Peyer's patch (tissue), 4 donors: ENCODE measurements at regions not wholly inside any gene's neighbourhood (a gene's known extent, or its start where the extent isn't known, plus 50 kb on each side); places are given as distances from the start of the nearest gene placed in this dataset.

Experiments used
- DNase-seq, 3 donors: peaks; one replicate each; pipeline ENCODE4 v3.0.0-alpha.2; 2017 to 2019
- H3K27ac ChIP-seq, 4 donors: fragments of 200-600 bp; sonication (generic); one replicate each; pipeline ENCODE4 v1.5.1; 2016 to 2019
- H3K27me3 ChIP-seq, 2 donors: fragments of 200-600 bp; sonication (generic); one replicate each; pipeline ENCODE4 v1.5.1; 2019
- H3K36me3 ChIP-seq, 3 donors: fragments of 200-600 bp; sonication (generic); one replicate each; pipeline ENCODE4 v1.5.1; 2016 to 2019
- H3K4me1 ChIP-seq, 4 donors: fragments of 200-600 bp; sonication (generic); one replicate each; pipeline ENCODE4 v1.5.1; 2016 to 2019
- H3K4me3 ChIP-seq, 4 donors: fragments of 200-600 bp; sonication (generic); 1 replicate in 3 of 4; 2 replicates in 1 of 4; pipeline ENCODE4 v1.5.1; 2016 to 2019; ENCODE audit warnings: mild to moderate bottlenecking in 1 of 4
- H3K9me3 ChIP-seq, 4 donors: fragments of 200-600 bp; sonication (generic); one replicate each; pipeline ENCODE4 v1.5.1; 2016 to 2019; ENCODE audit warnings: mild to moderate bottlenecking in 1 of 4
- CTCF ChIP-seq, 6 experiments: fragments of 450-650 bp in 4 of 6; fragments of 200-600 bp in 2 of 6; sonication (generic) in 1 of 6; IDR thresholded peaks; one replicate each; pipeline ENCODE4 v1.5.1; 2017 to 2019; ENCODE audit warnings: antibody characterized with exemption in 6 of 6, mild to moderate bottlenecking in 3 of 6, moderate library complexity in 1 of 6
- POLR2A ChIP-seq, 2 donors: fragments of 450-650 bp; IDR thresholded peaks; one replicate each; pipeline ENCODE4 v1.5.1; 2017; ENCODE audit warnings: antibody characterized with exemption in 2 of 2, mild to moderate bottlenecking in 2 of 2, moderate library complexity in 2 of 2

DNA sequence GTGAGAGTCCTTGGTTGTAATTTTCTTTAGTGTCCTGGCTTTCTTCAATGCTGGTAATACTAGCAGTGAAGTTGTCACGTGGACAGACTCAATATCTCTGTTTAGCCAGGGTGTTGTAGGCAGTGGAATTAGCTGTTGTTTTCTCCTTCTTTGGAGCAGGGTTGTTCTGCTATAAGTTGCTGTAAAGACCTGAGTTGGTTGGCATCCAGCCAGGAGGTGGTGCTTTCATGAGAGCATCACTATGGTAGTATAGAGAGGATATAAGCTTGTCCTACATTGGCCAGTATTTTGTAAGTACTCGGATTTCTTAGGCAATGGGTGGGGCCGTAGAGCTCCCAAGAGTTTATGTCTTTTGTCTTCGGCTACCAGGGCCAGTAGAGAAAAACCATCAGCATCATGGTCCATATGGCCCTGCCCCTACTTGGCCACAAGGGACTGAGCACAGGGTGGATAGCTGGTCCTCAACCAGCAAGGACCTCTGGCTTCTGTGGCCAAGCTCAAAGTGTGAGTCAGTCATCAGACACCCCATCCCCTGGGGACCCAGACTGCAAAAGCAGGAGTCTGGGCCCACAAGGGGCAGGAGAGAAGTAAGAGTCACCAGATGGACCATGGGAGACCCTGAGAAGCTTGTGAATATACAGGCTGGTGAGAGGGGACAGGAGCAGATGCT, 127.9 kb upstream of the NXT1 start:
- Histone ChIP-seq H3K36me3 (no peaks in the 10 kb centered on the region), H3K4me3 (no peak overlapping the region), H3K27ac (no peak overlapping the region), H3K27me3 (no peaks in the 10 kb centered on the region), H3K9me3 (no peaks in the 10 kb centered on the region), H3K4me1 (no peaks in the 10 kb centered on the region)
- TF ChIP-seq POLR2A (IDR thresholded peaks at IDR 0.05), result no peak
- no peak for TF ChIP-seq CTCF (IDR thresholded peaks at IDR 0.05)
- DNase-seq, result no peak

- H3K36me3 ChIP-seq, result no peaks in the 10 kb centered on the region
Measured at GRCh38 chr20:23217023-23217422, 130.9 kb upstream of the CD93 start.

GRCh38 chr20:23215344-23215995, 129.3 kb upstream of the CD93 start:
- Histone ChIP-seq H3K9me3 (no peaks in the 10 kb centered on the region), H3K4me3 (no peak overlapping the region), H3K36me3 (no peaks in the 10 kb centered on the region), H3K27ac (no peak overlapping the region), H3K4me1 (no peaks in the 10 kb centered on the region), H3K27me3 (no peaks in the 10 kb centered on the region)
- DNase-seq, result no peak
- no peak for TF ChIP-seq CTCF (IDR thresholded peaks at IDR 0.05)
- no peak for TF ChIP-seq POLR2A (IDR thresholded peaks at IDR 0.05)

More at GRCh38 chr20:23217023-23217422, 130.9 kb upstream of the CD93 start:
- TF ChIP-seq POLR2A (IDR thresholded peaks at IDR 0.05) (no peak), CTCF (IDR thresholded peaks at IDR 0.05) (no peak)
- no peak overlapping the region for H3K4me3 ChIP-seq
- H3K27me3 ChIP-seq, result no peaks in the 10 kb centered on the region
- no peak overlapping the region for H3K27ac ChIP-seq
- no peaks in the 10 kb centered on the region for H3K9me3 ChIP-seq
- H3K4me1 ChIP-seq, result no peaks in the 10 kb centered on the region
- DNase-seq, result no peak

DNA sequence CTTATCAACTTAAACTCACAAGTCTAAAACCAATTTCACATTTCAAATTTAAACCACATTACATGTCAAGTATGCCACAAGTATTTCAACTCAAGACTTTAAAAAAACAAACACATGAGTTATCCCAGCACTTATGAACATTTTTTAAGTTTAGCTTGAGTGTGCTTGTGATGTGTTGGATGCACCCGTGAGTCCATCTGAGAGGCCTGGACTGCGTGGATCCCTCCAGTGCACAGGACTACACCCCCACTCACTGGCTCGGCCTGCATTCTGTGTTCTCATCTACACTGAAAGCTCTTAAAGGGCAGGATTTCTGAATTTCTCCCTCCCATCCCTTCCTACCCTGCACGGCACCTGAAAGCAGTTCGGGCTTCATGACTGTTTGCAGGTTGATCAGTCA, 128.8 kb upstream of the CD93 start:
- H3K27me3 ChIP-seq, result no peaks in the 10 kb centered on the region
- H3K36me3 ChIP-seq, result no peaks in the 10 kb centered on the region
- TF ChIP-seq CTCF (IDR thresholded peaks at IDR 0.05) (no peak), POLR2A (IDR thresholded peaks at IDR 0.05) (no peak)
- no peaks in the 10 kb centered on the region for H3K4me1 ChIP-seq
- DNase-seq, result no peak
- no peak overlapping the region for H3K27ac ChIP-seq
- H3K4me3 ChIP-seq, result no peak overlapping the region
- H3K9me3 ChIP-seq, result no peaks in the 10 kb centered on the region

DNA sequence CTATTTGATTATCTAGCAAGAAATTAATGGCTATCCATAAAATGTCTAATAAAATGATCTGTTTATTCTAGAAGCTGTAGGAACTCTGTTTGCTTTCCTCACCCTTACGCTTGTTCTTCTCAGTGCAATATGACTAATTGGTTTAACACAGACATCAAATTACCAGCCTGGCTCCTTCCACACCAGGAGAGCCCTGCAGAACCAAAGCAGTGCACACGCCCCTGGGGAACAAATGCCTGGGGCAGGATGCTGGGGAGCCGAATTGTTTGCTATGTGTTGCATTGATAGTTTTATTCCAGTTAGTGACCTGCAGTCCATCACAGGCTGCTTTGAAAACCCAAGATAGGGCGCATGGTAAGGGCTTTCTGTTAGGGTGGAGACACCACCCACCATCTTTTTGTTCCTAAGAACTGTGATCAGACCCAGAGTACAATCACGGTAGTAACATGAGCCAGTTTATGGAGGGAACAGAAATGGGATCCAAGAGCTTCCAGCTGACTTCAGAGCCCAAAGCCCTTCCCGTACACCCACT, 126.4 kb upstream of the CD93 start:
- Histone ChIP-seq H3K4me1 (no peaks in the 10 kb centered on the region), H3K9me3 (no peaks in the 10 kb centered on the region), H3K4me3 (no peak overlapping the region), H3K36me3 (no peaks in the 10 kb centered on the region), H3K27me3 (no peaks in the 10 kb centered on the region), H3K27ac (no peak overlapping the region)
- no peak for DNase-seq
- TF ChIP-seq CTCF (IDR thresholded peaks at IDR 0.05), result no peak
- no peak for TF ChIP-seq POLR2A (IDR thresholded peaks at IDR 0.05)
